Upper lobe of left lung (tissue), 6 donors: ENCODE measurements at regions not wholly inside any gene's neighbourhood (a gene's known extent, or its start where the extent isn't known, plus 50 kb on each side); places are given as distances from the start of the nearest gene placed in this dataset.

ENCODE experiments used
- ATAC-seq, 2 donors: fragments of 200-7000 bp; cut with Tn5 transposase; one replicate each; pipeline ENCODE4 v1.9.1; 2022; ENCODE audit warnings: mild to moderate bottlenecking in 2 of 2, moderate library complexity in 2 of 2; ENCODE audit not compliant: low FRiP score in 2 of 2
- DNase-seq, 2 donors: peaks; one replicate each; pipeline ENCODE4 v3.0.0-alpha.2; 2019 to 2020
- H3K27ac ChIP-seq, 4 donors: fragments of 200-600 bp; sonication (generic); one replicate each; pipeline ENCODE4 v1.5.1; 2016 to 2019
- H3K27me3 ChIP-seq, 4 donors: fragments of 200-600 bp; sonication (generic); one replicate each; pipeline ENCODE4 v1.5.1; 2017 to 2019
- H3K36me3 ChIP-seq, 4 donors: fragments of 200-600 bp; sonication (generic); one replicate each; pipeline ENCODE4 v1.5.1; 2016 to 2019
- H3K4me1 ChIP-seq, 4 donors: fragments of 200-600 bp; sonication (generic); one replicate each; pipeline ENCODE4 v1.5.1; 2018 to 2019
- H3K4me3 ChIP-seq, 4 donors: fragments of 200-600 bp; sonication (generic); one replicate each; pipeline ENCODE4 v1.5.1; 2017 to 2019; ENCODE audit warnings: mild to moderate bottlenecking in 2 of 4, moderate library complexity in 1 of 4
- H3K9me3 ChIP-seq, 4 donors: fragments of 200-600 bp; sonication (generic); one replicate each; pipeline ENCODE4 v1.5.1; 2018 to 2019
- CTCF ChIP-seq, 6 experiments: fragments of 450-650 bp in 4 of 6; fragments of 200-600 bp in 2 of 6; sonication (generic) in 2 of 6; IDR thresholded peaks; one replicate each; pipeline ENCODE4 v1.5.1; 2016 to 2019; ENCODE audit warnings: antibody characterized with exemption in 6 of 6
- EP300 ChIP-seq, 4 donors: sonication (generic); formaldehyde crosslinking; IDR thresholded peaks; one replicate each; pipeline ENCODE4 v1.5.1; 2017; ENCODE audit warnings: antibody characterized with exemption in 4 of 4, control low read depth in 2 of 4
- POLR2A ChIP-seq, 4 donors: fragments of 450-650 bp; IDR thresholded peaks; one replicate each; pipeline ENCODE4 v1.5.1; 2016 to 2017; ENCODE audit warnings: antibody characterized with exemption in 4 of 4, mild to moderate bottlenecking in 2 of 4
- POLR2AphosphoS5 ChIP-seq, 2 donors: sonication (generic); formaldehyde crosslinking; IDR thresholded peaks; one replicate each; pipeline ENCODE4 v1.5.1; 2017; ENCODE audit warnings: antibody characterized with exemption in 2 of 2
- WGBS, 2 donors: methylation state at CpG; one replicate each; pipeline ENCODE4 v1.1.5; 2017 to 2018; 5-methylcytosine and 5-hydroxymethylcytosine counted together
- donor health status: DM: no; HTN: no; CAD: no; lungs with moderate emphysema.
- donor health status: DM: no; HTN: yes; CAD: no; lungs with severe emphysema.

GRCh38 chr14:101040538-101041442, 137.3 kb upstream of the RTL1 start:
- no peaks in the 10 kb centered on the region for H3K4me1 ChIP-seq
- ATAC-seq (no peak), DNase-seq (no peak)
- no peak overlapping the region for H3K27ac ChIP-seq
- TF ChIP-seq EP300 (IDR thresholded peaks at IDR 0.05) (no peak), POLR2AphosphoS5 (IDR thresholded peaks at IDR 0.05) (no peak), CTCF (IDR thresholded peaks at IDR 0.05) (no peak), POLR2A (IDR thresholded peaks at IDR 0.05) (no peak)
- no peaks in the 10 kb centered on the region for H3K9me3 ChIP-seq
- no peaks in the 10 kb centered on the region for H3K36me3 ChIP-seq
- WGBS, 2 donors, result 85 to 86% methylated on average over 20 to 21 of the region's 21 CpGs
- no peaks in the 10 kb centered on the region for H3K27me3 ChIP-seq
- H3K4me3 ChIP-seq, result no peak overlapping the region

GRCh38 chr14:101043891-101044290, 140.4 kb upstream of the RTL1 start:
- DNase-seq, result no peak
- 94% methylated on average over 9 of the region's 9 CpGs; no CpG with 5 or more reads in 1 of the 2 donors for WGBS, 2 donors
- Histone ChIP-seq H3K4me1 (no peaks in the 10 kb centered on the region), H3K4me3 (no peak overlapping the region), H3K27ac (no peak overlapping the region), H3K36me3 (no peaks in the 10 kb centered on the region), H3K27me3 (no peaks in the 10 kb centered on the region), H3K9me3 (no peaks in the 10 kb centered on the region)
- no peak for TF ChIP-seq POLR2AphosphoS5 (IDR thresholded peaks at IDR 0.05)
- TF ChIP-seq EP300 (IDR thresholded peaks at IDR 0.05), result no peak
- TF ChIP-seq POLR2A (IDR thresholded peaks at IDR 0.05), result no peak
- TF ChIP-seq CTCF (IDR thresholded peaks at IDR 0.05), result no peak
- no peak for ATAC-seq

GRCh38 chr14:101044741-101045140, 141.2 kb upstream of the RTL1 start:
- TF ChIP-seq EP300 (IDR thresholded peaks at IDR 0.05), result no peak
- TF ChIP-seq CTCF (IDR thresholded peaks at IDR 0.05), result no peak
- TF ChIP-seq POLR2AphosphoS5 (IDR thresholded peaks at IDR 0.05), result no peak
- DNase-seq (no peak), ATAC-seq (no peak)
- 91% methylated on average over 14 of the region's 14 CpGs; no CpG with 5 or more reads in 1 of the 2 donors for WGBS, 2 donors
- Histone ChIP-seq H3K27ac (no peak overlapping the region), H3K36me3 (no peaks in the 10 kb centered on the region), H3K9me3 (no peaks in the 10 kb centered on the region), H3K27me3 (no peaks in the 10 kb centered on the region), H3K4me3 (no peak overlapping the region), H3K4me1 (no peaks in the 10 kb centered on the region)

- no peak for DNase-seq
- Histone ChIP-seq H3K27ac (no peak overlapping the region), H3K27me3 (no peaks in the 10 kb centered on the region), H3K4me1 (no peaks in the 10 kb centered on the region), H3K36me3 (no peaks in the 10 kb centered on the region), H3K4me3 (no peak overlapping the region), H3K9me3 (no peaks in the 10 kb centered on the region)
- ATAC-seq, result no peak
- TF ChIP-seq CTCF (IDR thresholded peaks at IDR 0.05) (no peak), EP300 (IDR thresholded peaks at IDR 0.05) (no peak), POLR2A (IDR thresholded peaks at IDR 0.05) (no peak), POLR2AphosphoS5 (IDR thresholded peaks at IDR 0.05) (no peak)
- 75 to 86% methylated on average over 9 of the region's 9 CpGs for WGBS, 2 donors
These were observed 142.0 kb upstream of the RTL1 start for GRCh38 chr14:101045511-101045910.

GRCh38 chr14:101046071-101046470, 142.5 kb upstream of the RTL1 start:
- H3K27me3 ChIP-seq, result no peaks in the 10 kb centered on the region
- ATAC-seq, result no peak
- no peak for TF ChIP-seq EP300 (IDR thresholded peaks at IDR 0.05)
- no peak for TF ChIP-seq POLR2A (IDR thresholded peaks at IDR 0.05)
- TF ChIP-seq CTCF (IDR thresholded peaks at IDR 0.05), result no peak
- TF ChIP-seq POLR2AphosphoS5 (IDR thresholded peaks at IDR 0.05), result no peak
- H3K36me3 ChIP-seq, result no peaks in the 10 kb centered on the region
- no peak overlapping the region for H3K27ac ChIP-seq
- no peaks in the 10 kb centered on the region for H3K9me3 ChIP-seq
- no peak overlapping the region for H3K4me3 ChIP-seq
- H3K4me1 ChIP-seq, result no peaks in the 10 kb centered on the region
- DNase-seq, result no peak
- WGBS, 2 donors, result 94 to 98% methylated on average over 6 to 17 of the region's 17 CpGs
